HG02610 (cell line): ENCODE measurements at regions not wholly inside any gene's neighbourhood (a gene's known extent, or its start where the extent isn't known, plus 50 kb on each side); places are given as distances from the start of the nearest gene placed in this dataset.
"Not testable (repeated sequence)": the region's sequence is repeated elsewhere in the genome, so short reads cannot be mapped to it uniquely, and the experiment has no call there.

Experiments
- ATAC-seq: cut with Tn5 transposase; IDR thresholded peaks from one replicate; pipeline ENCODE4 v1.9.1; 2021; ENCODE audit warnings: mild to moderate bottlenecking, moderate library complexity; ENCODE audit not compliant: unreplicated experiment

DNA sequence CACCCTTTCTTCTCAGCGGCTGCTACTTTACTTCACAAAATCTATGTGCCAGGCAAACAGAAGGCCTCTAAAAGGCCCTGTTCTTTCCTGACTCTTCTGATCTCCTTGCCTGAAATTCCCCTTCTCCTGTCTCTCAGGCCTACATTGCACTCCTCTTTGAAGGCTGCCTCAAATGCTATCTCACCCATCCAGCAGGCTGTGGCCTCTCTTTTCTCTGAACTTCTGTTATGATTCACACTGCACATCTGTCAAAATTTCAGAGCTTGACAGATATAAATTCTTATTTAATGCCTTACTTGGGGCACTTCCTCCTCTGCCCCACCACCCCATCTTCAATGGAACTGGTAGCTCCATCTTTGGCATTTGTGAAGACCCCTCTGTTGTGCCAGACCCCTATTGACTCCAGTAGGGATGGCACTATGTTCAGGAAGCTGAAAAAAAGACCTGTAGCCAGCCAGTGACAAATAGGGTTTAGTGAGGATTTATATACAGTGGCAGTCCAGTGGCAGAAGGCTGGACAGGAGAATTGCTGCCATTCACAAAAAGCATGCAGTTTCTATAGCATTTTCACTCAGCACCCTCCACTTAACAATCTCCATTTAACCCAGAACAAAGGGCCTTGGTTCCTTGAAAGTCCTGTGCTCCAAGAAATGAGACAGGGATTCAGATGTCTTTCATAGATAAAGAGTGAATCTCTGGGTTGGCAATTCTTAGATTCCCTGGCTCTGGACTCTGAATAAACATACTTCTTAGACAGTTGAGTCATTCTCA, 415.8 kb upstream of the GRM7 start:
- no peak for ATAC-seq

DNA sequence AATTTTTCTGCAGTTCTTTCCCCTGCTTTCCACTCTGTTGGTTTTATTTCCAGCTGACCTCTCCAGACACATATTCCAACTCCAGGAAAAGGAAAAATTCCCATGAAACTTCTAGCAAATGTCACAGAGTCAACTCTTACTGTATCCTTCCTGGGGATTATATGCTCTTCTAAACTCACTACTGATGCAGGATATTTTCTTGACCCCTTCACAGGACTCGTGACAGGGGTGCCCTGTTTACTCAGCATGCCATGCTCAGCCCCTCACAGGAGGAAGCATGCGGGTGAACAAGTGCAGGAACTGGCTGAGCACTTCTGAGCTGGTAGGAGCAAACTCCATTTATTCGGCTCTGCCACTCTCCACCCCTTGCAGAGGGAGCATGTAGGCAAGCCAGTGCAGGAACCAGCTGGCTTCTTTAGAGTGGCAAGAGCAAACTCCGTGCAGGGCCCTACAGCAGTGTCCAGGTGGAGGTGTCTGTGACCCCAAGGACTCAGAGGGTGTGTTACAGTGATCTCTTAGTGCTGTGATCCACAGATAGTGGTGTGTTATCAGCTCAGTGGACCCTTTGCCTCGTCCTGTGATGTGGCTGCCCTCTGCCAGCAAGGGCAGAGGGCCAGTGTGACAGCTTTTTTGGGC, 413.6 kb upstream of the GRM7 start:
- no peak for ATAC-seq

DNA sequence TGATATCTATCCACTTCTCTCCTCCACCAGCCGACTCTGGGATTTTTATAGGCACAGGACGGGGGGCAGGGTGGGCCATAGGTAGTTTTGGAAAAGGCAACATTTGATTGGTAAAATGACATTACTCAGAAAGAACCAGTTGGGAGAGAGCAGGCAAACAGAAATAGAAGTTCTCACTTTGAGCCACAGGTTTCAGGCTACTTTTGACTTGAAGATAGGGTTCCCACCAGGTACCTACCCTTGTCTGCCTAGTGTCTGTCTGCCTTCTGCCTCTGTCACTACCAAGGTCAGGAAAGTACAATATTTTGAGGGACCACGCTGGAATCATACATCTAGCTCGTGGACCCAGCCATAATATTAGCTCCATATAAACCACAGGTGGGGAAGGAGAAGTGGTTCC, 412.9 kb upstream of the GRM7 start:
- no peak for ATAC-seq

DNA sequence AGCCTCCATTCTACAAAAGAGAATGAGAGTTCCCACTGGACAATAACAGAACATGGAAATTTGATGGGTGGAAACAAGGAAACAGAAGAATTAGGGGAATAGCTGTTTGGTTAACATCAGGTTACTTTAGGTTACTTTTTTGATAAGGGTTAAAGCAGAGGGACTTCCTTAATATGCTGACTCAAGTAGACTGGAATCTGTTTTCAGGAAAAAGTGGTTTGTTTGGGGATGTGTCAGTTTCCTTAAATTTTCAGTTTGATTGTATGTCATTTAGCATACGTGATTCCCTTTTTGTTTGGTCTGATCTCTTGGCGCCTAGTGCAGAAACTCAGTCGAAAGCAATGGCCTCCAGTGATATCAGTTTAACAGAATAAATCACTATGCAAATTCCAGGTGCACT, 411.8 kb upstream of the GRM7 start:
- ATAC-seq: no peak

DNA sequence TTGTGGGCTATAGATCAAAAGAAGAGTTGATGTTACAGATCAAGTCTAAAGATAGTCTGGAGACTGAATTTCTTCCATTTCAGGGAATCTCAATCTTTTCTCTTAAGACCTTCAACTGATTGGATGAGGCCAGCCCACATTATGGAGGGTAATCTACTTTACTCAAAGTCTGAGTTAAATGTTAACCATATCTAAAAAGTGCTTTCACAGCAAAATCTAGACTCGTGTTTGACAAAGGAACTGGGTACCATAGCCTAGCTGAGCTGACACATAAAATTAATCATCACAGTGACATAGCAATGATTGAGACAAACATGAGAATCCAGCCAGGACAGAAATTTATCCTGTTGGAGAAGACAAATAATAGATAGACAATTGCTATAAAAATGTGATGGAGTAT, 407.9 kb upstream of the GRM7 start:
- ATAC-seq: no peak

- ATAC-seq: no peak
Measured at GRCh38 chr3:6455031-6455430, 405.9 kb upstream of the GRM7 start.

DNA sequence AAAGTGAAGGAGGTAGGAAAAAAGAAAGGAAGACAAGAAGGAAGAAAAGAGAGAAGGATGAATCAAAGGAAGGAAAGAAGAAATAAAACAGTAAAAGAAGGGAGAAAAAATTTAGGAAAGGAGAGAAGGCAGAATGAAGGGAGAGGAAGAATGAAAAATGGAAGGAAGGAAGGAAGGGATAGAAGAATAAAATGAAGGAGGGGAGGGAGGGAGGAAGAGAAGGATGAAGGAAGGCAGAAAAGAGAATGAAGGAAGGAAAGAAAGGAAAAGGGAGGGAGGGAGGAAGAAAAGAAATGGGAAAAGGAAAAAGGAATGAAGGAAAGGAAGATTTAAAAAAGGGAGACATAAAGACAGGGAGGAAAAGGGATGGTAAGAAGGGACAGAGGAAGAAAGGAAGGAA, 393.7 kb upstream of the GRM7 start:
- no peak for ATAC-seq

DNA sequence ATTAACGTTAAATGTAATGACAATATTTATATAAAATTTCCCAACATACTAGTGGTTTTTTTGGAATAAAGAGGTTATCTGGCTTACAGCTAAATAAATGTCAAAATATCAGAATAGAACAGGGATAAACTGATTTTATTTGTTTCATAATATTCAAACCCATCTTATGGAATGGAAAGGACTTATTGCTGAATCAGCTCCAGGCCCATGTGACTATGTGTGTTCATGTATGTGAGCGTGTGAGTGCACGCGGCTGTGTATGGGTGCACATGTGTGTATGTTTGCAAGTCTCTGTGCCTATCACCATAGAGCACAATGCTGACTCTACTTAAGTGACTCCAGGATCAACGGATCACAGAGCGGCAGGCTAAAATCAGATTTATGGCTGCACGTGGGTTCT, 392.3 kb upstream of the GRM7 start:
- no peak for ATAC-seq

DNA sequence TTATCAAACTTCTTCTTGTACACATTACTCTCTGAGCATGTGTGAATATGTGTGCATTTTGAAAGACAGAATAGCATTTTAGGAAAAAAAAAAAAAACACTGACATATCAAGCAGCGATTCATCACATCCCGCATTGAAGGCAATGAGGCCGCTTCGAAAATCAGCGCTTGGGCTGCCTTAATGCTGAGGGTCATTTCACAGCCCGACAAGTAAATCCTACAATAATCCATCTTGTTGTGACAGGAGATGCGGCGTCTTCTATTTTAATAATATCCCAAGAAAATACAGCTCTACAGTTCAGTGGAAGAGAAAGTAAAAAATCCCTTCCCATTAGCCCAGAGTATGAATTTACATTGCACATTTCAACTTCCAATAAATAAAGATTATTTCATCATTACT, 389.2 kb upstream of the GRM7 start:
- no peak for ATAC-seq

GRCh38 chr3:6490487-6491327, 370.2 kb upstream of the GRM7 start:
- ATAC-seq: not testable (repeated sequence)

DNA sequence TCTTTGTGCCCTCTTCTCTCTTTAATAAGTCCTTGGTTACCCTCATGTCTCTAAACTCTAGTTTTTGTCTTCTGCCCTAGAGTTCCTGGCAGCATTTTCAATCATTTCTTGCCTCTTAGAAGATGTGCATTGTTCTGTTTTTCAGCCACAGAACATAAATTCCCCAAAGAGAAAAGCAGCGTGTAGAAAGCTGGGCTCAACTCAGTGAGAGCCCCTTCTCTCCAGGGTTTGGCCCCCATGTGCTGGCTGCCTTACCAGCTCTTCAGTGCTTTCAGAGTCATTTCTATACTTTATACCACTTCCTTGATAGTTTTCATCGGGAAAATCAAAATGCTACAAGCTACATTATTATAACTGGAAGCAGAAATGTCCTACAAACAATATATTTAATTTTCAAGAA, 369.1 kb upstream of the GRM7 start:
- no peak for ATAC-seq

DNA sequence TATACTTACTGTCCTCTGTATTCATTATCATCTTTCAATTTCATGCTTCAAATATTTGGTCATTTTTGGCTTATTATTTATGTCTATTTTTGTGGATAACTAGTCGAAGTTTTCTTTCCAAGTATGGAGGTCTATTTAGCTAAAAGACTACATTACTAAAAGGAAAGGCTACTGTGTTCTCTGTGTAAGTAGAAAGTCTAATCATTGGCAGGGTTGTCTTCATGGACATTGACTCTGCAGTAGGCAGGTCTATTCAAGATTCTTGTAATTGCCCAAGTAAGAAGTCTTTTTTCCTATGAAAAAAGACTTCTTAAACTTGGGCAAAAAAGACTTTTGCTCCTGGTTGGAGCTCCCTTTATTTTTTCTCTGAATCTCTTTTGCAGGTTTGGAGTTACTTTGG, 368.6 kb upstream of the GRM7 start:
- no peak for ATAC-seq

DNA sequence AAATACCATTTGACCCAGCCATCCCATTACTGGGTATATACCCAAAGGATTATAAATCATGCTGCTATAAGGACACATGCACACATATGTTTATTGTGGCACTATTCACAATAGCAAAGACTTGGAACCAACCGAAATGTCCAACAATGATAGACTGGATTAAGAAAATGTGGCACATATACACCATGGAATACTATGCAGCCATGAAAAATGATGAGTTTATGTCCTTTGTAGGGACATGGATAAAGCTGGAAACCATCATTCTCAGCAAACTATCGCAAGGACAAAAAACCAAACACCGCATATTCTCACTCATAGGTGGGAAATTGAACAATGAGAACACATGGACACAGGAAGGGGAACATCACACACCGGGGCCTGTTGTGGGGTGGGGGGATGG, 362.0 kb upstream of the GRM7 start:
- not testable (repeated sequence) for ATAC-seq

GRCh38 chr3:6504347-6504746, 356.6 kb upstream of the GRM7 start:
- ATAC-seq: no peak

GRCh38 chr3:6504834-6505233, 356.1 kb upstream of the GRM7 start:
- no peak for ATAC-seq

- ATAC-seq: no peak
Measured at GRCh38 chr3:6508410-6508759, 352.5 kb upstream of the GRM7 start.

GRCh38 chr3:6509576-6509975, 351.3 kb upstream of the GRM7 start:
- no peak for ATAC-seq

GRCh38 chr3:6510713-6511112, 350.2 kb upstream of the GRM7 start:
- ATAC-seq: no peak

GRCh38 chr3:6512172-6512800, 348.6 kb upstream of the GRM7 start:
- ATAC-seq: no peak

- no peak for ATAC-seq
Measured at GRCh38 chr3:6516143-6516542, 344.8 kb upstream of the GRM7 start.

GRCh38 chr3:6516694-6517093, 344.2 kb upstream of the GRM7 start:
- ATAC-seq: no peak
